ENCODE measurements at regions not wholly inside any gene's neighbourhood (a gene's known extent, or its start where the extent isn't known, plus 50 kb on each side); places are given as distances from the start of the nearest gene placed in this dataset.

DNA sequence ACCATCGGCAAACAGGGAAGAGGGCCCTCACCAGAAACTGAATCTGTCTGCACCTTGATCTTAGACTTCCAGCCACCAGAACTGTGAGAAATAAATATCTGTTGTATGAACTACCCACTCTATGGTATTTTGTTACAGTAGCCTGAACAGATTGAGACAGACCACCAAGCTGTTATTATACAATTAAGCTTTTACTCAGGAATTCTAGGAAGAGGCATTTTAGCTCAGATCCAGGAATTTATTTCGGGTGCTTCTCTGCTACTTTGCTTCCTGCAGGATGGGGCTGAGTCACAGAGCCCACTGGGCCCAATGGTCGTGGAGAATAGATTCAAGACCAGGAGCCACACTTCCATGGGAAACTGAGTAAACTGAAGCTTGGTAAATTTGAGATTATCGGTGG, 145.5 kb upstream of the PFN2 start:
- DNase-seq: no peak

DNA sequence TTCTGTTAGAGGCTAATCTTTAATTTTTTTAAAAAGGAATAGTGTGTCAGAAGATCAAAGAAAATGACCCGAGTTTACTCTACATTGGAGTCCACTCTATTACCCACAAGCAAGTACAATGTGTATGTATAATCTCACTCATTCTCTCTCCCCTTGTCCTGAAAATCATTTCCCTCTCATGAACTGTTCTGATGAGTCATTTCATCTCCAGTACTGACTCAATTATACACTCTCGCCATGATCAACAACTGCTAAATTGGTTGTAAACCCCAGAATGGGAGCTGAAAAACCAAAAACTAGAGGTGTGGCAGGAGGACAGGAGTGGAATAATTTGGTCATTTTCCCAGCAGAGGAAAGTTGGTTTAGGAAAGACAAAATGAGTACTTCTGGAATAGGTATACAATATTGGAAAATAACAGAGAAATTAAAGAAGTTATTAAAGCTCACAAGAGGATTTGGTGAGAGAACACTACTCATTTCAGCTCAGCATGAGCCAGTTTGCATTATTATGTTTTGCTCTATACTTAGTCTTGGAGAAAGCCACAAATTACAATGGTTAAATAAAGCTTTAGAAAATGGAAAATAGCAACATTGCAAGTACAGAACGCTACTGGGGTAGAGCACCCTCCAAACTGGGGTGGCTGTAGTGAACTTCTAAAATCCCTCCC, 144.3 kb upstream of the PFN2 start:
- DNase-seq: peak in 1 of 3 donors; percentile 5

DNA sequence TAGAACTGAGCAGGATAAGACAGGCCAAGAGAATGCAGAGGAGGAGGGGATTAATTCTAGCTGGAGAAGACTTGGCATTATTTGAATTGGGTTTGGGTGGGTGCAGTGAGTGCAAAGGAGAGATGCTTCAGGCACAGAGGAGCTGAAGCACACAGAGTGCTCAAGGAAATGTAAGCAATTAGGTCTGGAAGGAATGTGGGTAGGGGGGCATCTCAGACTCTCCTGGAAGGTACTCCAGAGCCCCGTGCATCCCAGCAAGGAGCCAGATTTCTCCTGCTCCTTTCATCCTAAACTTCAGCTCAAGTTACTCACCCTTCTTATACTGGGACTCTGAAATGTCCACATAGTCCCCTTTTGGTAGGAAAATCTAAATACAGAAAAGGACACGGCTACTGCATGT, 143.6 kb upstream of the PFN2 start:
- DNase-seq: no peak

- no peak for DNase-seq
These were observed 139.4 kb upstream of the PFN2 start for GRCh38 chr3:150110097-150110496.

DNA sequence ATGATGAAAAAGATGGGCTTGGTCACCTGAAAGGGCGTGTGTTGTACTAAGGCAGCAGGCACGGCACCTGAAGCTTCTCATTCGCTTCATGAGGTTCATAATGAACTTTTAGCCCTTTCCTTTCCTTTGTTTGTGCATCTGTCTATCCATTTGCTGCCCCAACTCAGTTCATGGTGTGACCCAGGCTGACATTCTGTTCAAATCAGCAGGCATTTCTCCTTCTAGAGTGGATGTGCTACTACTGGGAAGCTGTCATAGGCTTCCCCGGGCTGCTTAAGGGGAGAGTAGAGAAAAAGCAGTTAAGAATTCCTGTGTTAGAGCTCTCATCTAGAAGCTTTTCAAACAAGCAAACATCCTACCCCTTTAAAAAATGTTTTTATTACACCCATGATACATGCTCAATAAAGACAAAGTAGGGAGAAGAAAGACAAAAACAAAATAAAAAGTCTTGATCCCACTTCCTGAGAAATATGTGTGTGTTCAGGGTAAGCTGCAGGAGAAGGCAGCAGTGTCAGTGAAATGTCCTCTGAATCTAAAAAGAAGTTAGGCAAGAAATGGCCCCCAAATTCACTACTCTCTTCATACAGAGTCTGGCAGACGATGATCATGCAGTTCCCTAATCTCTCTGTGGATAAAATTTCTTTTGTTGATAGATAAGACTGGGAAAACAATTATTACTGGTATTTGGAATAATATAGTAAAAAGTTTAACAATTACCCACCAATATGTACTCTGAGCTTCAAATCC, 136.9 kb upstream of the PFN2 start:
- DNase-seq: no peak

DNA sequence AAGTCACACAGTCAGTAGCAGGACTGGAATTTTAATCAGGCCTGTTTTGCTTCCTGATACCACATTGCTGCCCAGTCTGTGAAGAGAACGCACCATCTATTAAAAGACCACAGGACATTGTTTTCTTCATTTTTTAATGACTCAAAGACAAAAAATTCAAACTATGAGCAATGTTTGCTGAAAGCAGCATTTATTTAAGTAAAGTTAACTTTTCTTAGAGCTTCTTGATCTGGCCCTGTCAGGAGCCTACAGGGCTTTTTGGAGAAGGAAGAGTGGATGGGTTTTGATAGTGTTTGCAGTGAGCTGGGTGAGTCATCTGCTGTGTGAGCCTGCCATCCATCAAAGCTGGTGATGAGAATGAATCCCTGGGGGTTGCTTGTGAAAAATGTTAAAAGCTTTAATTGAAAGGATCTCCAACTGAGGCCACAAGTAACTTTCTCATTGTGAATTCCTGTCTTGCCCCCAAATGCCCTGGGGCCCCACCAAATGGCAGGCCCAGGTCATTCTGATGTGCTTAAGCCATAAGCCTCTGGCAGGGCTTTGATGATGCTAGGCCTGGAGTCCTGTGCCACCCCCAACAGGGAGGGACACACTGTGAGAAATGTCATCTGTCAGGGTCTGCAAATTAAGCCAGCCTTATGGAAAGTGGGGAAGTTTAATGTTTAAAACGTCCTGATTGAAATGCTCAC, 136.2 kb upstream of the PFN2 start:
- DNase-seq: no peak

- no peak for DNase-seq
These were observed 135.4 kb upstream of the PFN2 start for GRCh38 chr3:150105886-150106612.

GRCh38 chr3:150105025-150105424, 134.3 kb upstream of the PFN2 start:
- no peak for DNase-seq

DNA sequence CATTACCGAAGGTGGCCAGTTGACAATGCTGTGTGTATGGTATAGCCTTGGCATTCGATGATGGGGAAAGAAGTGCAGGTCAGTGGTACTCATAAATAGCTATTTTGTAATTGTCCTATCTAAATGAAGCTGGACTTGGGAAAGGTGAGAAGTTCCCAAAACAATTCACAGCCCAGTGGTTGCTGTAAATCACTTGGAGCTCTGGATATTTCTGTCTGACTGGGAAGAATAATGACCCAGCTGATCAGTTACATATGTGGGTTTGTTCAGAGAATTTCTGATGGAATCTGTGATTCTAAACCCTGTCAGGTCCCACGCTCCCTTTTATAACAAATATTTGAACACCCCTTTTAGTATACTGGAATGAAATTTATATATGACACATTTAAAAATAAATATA, 133.9 kb upstream of the PFN2 start:
- no peak for DNase-seq

DNA sequence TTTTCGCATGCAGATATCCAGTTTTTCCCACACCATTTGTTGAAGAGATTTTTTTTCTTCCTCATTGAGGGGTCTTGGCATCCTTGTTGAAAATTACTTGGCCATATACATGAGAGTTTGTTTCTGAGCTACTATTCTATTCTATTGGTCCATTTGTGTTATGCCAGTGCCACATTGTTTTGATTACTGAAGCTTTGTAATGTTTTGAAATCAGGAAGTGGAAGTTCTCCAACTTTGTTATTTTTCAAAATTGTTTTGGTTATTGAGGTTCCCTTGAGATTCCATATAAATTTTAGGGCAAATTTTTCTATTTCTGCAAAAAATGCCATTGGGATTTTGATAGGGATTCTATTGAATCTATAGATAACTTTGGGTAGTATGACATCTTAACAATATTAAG, 130.3 kb upstream of the PFN2 start:
- no peak for DNase-seq

DNA sequence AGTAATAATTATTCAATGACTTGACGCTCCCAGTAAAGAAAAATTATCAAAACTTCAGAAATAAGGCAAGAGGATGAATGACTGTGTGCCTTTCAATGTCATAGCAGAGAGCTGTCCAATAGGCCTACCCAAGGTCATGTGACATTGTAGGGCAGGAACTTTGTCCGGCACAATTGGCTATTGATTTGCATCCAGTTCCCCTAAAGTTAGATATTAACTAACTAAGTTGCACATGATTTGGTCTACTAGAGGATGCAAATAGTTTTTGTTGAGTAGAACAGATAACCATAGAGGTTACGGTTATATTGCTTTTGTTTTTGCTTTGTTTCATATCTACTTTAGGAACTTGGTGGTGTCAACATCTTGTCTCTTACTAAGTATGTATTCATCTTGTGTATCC, 127.9 kb upstream of the PFN2 start:
- DNase-seq: no peak

DNA sequence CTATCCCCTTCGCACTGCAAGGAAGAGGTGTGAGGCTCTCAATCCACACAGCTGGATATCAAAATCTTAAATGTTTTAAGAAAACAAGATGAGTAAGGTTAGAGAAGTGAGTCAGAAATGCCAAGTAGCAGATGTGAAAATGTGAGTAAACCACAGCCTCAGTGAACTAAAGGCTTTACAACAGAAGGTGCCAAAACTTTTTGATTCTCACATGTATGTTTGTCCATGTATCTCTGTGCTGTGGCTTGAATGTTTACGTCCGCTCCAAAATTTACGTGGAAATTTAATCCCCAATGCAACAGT, 126.8 kb upstream of the PFN2 start:
- DNase-seq: no peak

DNA sequence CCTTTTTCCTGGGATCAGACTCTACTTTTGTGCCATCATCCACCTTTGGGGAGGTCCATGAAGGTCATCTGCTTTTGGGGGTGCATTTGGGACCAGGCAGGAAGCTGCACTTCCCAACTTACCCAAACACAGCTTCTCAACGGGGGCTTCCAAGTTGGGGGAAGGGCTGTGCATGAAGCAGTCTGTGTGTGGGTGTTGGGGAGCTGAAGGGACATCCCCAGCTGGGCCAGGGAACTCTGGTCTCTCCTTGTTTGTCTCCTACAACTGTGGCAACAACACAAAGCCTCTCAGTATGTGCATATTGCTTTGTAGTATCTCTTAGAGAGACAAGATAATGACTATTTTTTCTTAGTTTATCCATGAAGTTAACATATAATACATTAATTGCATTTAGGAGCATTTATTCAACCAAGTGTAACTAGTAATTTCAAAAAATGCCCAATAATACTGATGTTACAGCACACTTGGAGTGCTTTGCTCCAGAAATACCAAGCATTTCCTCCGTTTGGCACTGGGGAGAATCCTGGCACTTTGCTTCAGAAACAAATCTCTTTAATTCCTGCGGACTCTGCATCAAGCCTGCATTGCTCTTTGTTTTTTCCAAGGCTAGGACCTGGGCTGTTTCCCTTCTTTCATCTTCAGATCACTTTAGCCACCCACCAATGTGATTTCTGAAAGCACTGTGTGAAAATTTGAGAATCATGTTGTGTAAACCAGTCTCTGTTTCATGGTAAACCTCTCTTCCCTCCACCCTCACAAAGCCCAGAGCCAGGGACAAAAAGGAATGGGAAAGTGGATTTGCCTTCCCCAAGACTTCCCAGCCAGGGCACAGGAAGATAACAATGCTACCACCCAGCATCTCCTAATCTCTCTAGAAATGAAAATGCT, 126.2 kb upstream of the PFN2 start:
- DNase-seq: peak; percentile 19 to 37 (median 22)

DNA sequence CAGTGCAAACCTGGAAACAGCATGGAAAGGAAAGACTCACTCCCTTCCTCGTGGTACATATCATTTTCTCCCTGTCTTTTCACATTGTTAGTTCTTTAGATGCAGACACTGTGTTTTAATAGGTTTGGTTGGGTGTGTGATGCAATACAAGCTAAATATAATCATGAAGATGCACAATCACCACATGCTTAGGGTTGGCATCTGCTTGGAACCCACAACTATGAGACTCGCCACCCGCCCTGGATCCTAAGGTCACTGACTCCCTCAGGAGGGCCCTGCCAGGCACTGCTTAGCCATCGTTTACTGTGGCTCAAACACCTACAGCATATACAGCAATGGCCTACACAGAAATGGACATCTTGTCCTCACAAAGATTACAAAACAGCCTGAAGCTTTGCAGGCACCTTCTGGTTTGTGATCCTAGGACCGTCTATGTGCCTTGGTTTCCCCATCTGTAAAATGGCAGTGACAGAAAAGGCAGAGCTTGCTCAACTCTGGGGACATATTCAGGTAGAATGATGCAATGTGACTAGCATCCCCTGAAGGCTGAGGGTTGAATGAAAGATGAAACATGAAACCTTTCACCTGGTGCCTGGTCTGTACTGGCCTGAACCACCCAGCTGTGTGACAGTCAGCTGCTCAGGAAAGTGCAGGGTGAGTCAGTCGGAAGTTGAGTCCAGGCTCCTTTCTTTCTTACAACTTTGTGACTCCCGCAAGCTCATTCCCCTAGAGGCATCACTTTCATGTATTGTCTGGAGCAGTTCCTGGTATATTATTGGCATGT, 123.6 kb upstream of the PFN2 start:
- DNase-seq: no peak

- no peak for DNase-seq
These were observed 120.9 kb upstream of the PFN2 start for GRCh38 chr3:150091626-150092025.

GRCh38 chr3:150090877-150091276, 120.2 kb upstream of the PFN2 start:
- no peak for DNase-seq

DNA sequence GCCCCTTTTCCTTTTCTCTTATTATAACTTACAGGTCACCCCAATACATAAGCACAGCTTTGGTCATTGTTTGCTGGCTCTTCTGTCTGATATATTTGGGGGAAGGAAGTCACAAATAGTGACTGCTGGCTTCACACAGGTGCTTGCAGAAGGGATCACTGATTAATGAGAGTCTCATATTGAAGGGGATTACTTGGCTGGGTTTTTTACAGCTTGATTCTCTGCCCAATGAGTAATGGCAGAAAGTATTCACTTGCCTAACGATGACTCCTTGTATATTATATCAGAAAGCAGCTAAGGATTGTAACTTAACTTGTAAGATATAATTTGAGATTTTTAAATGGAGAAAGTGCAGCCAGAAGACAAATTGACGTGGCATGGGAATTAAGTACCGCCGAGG, 119.3 kb upstream of the PFN2 start:
- no peak for DNase-seq

DNA sequence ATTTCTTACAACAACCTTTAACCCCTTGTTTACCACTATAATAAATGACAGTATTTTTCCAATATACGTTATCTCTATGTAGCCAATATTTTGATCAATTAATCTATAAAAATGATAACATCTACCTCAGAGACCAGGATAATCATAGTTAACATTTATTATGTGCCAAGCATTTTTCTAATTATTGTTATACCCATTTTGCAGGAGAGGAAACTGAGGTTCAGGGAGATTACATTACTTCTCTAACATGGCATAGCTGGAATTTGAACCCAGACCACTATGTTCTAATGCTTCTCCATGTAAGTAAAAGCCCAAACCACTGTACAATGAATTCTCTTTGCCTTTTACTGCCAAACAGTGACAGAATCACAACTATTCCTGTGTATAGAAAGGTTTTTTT, 113.4 kb upstream of the PFN2 start:
- DNase-seq: no peak

DNA sequence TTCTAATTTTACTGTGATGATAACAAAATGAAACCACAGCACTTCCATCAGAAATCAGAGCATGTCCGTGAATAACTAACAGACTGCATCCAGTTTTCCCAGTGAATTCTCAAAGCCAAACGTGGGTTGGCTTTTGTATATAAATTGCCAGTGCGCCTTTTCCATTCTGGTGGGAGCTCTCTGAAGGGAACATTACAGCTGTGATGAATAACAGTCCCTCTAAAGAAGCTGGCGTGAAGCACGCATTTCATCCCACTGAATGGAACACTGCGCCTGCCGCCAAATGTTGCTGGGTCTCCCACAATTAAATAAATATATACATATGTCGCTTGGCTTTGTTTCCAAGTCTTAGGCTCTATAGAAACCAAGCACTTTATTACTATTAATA, 113.0 kb upstream of the PFN2 start:
- no peak for DNase-seq

GRCh38 chr3:150082898-150083654, 112.4 kb upstream of the PFN2 start:
- no peak for DNase-seq

DNA sequence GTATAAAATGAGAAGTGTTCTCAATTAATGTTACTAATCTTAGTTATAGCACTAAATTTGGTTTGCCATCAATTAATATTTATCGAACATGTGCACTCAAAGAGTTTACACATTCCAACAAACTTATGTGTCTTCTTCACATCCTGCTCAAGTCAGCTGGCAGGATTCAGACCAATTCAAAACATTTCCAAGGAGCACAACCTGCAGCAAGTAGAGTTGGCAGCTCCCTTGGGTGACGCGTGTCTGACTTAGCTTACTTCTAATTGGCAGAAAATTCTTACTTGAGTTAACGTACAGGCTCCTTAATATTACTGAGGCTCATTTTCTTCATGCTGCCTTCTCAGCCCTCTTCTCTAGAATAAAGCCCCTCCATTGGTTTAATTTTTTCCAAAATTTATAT, 110.4 kb upstream of the PFN2 start:
- DNase-seq: no peak
